OCI-LY7 (cell line): ENCODE measurements at regions not wholly inside any gene's neighbourhood (a gene's known extent, or its start where the extent isn't known, plus 50 kb on each side); places are given as distances from the start of the nearest gene placed in this dataset.

ENCODE experiments used
- BruUV-seq: library from RNA; stranded (reverse); fragments of 400-500 nt; replicated peaks from 2 replicates; lab custom pipeline; 2021; lab: Mats Ljungman, UMichigan
- CTCF ChIA-PET: fragments of 300-600 bp; sonication (Branson Sonifier 250); formaldehyde crosslinking; loops from one replicate; lab custom pipeline; 2022; ENCODE audit warnings: antibody characterized with exemption; ENCODE audit not compliant: unreplicated experiment; lab: Charles Lee
- POLR2A ChIA-PET: fragments of 300-600 bp; sonication (Branson Sonifier 250); formaldehyde crosslinking; loops from one replicate; lab custom pipeline; 2022; ENCODE audit warnings: antibody characterized with exemption; lab: Charles Lee
- DNase-seq: peaks from one replicate; pipeline ENCODE4 v3.0.0-alpha.2; 2015; ENCODE audit warnings: low spot score
- H2AFZ ChIP-seq: fragments of 200-600 bp; sonication (generic), shearing (Covaris generic); 2 replicates; pipeline ENCODE4 v1.6.1; 2014; ENCODE audit warnings: mild to moderate bottlenecking, antibody characterized with exemption, low read length, moderate library complexity
- H3K27ac ChIP-seq: fragments of 200-600 bp; sonication (generic); 2 replicates; pipeline ENCODE4 v1.5.1; 2014; ENCODE audit warnings: mixed run types, low read depth, mild to moderate bottlenecking, moderate library complexity, low read length, inconsistent platforms; ENCODE audit not compliant: poor library complexity, severe bottlenecking
- H3K36me3 ChIP-seq: fragments of 200-600 bp; sonication (generic); 2 replicates; pipeline ENCODE4 v1.6.1; 2014; ENCODE audit warnings: mild to moderate bottlenecking, antibody characterized with exemption, low read length, moderate library complexity, mixed read lengths; ENCODE audit not compliant: insufficient read depth
- H3K4me1 ChIP-seq: fragments of 200-600 bp; sonication (generic); 2 replicates; pipeline ENCODE4 v1.5.1; 2014; ENCODE audit warnings: mild to moderate bottlenecking, low read length; ENCODE audit not compliant: insufficient read depth, poor library complexity, severe bottlenecking
- H3K4me2 ChIP-seq: fragments of 200-600 bp; sonication (generic); 2 replicates; pipeline ENCODE4 v1.6.1; 2014; ENCODE audit warnings: mild to moderate bottlenecking, low read length
- H3K4me3 ChIP-seq: fragments of 200-600 bp; sonication (generic); 2 replicates; pipeline ENCODE4 v1.5.1; 2014; ENCODE audit warnings: mild to moderate bottlenecking, low read depth, low read length; ENCODE audit not compliant: poor library complexity, severe bottlenecking
- H3K79me2 ChIP-seq: fragments of 200-600 bp; sonication (generic); 2 replicates; pipeline ENCODE4 v1.6.1; 2016; ENCODE audit warnings: low read depth, mild to moderate bottlenecking, low read length, moderate library complexity, mixed read lengths; ENCODE audit not compliant: insufficient read depth
- H3K9me2 ChIP-seq: fragments of 200-600 bp; sonication (generic); 2 replicates; pipeline ENCODE4 v1.6.1; 2016; ENCODE audit warnings: mild to moderate bottlenecking, low read length, mixed read lengths; ENCODE audit not compliant: insufficient read depth
- H3K9me3 ChIP-seq: fragments of 200-600 bp; sonication (generic); 2 replicates; pipeline ENCODE4 v1.6.1; 2014; ENCODE audit warnings: mild to moderate bottlenecking, mixed run types, low read length, mixed read lengths
- H4K20me1 ChIP-seq: fragments of 200-600 bp; sonication (generic); 2 replicates; pipeline ENCODE4 v1.6.1; 2014; ENCODE audit warnings: mild to moderate bottlenecking, antibody characterized with exemption, low read length, moderate library complexity, mixed read lengths; ENCODE audit not compliant: insufficient read depth
- CTCF ChIP-seq: fragments of 200-600 bp; sonication (generic); conservative IDR thresholded peaks from 2 replicates; pipeline ENCODE4 v1.5.1; 2014; ENCODE audit warnings: mild to moderate bottlenecking, antibody characterized with exemption, low read length, moderate library complexity, mixed read lengths
- EZH2phosphoT487 ChIP-seq: fragments of 200-600 bp; sonication (generic); IDR thresholded peaks from 2 replicates; pipeline ENCODE4 v1.6.1; 2018; ENCODE audit warnings: low read depth, borderline replicate concordance, mild to moderate bottlenecking, mixed run types, antibody characterized with exemption, low read length, moderate library complexity, mixed read lengths
- intact Hi-C: fragments of 100-400 bp; cut with micrococcal nuclease; formaldehyde crosslinking; loops from one replicate; pipeline ENCODE4 v1.10.0; 2022; ENCODE audit not compliant: unreplicated experiment

- Histone ChIP-seq H3K27ac (no peak overlapping the region), H3K9me3 (no peaks in the 10 kb centered on the region), H2AFZ (no peak overlapping the region), H3K79me2 (no peaks in the 10 kb centered on the region), H3K4me2 (no peak overlapping the region), H3K4me1 (no peaks in the 10 kb centered on the region), H3K9me2 (no peaks in the 10 kb centered on the region), H3K4me3 (no peak overlapping the region), H3K36me3 (no peaks in the 10 kb centered on the region), H4K20me1 (no peaks in the 10 kb centered on the region)
- TF ChIP-seq CTCF, result no peak
- no peak for TF ChIP-seq EZH2phosphoT487
- DNase-seq, result no peak
- intact Hi-C loops, result no loop called here
- ChIA-PET CTCF (no interaction called here), POLR2A (no interaction called here)
- no TSS peak for BruUV-seq
These were observed 200.9 kb upstream of the MID1 start for GRCh38 chrX:10821293-10821692.

- no peak for TF ChIP-seq CTCF
- no peak for TF ChIP-seq EZH2phosphoT487
- no peak overlapping the region for H3K27ac ChIP-seq
- H3K36me3 ChIP-seq, result no peaks in the 10 kb centered on the region
- no peak overlapping the region for H3K4me2 ChIP-seq
- BruUV-seq, result no TSS peak
- H3K4me1 ChIP-seq, result no peaks in the 10 kb centered on the region
- H3K9me3 ChIP-seq, result no peaks in the 10 kb centered on the region
- H3K9me2 ChIP-seq, result no peaks in the 10 kb centered on the region
- ChIA-PET CTCF (no interaction called here), POLR2A (no interaction called here)
- no peaks in the 10 kb centered on the region for H3K79me2 ChIP-seq
- DNase-seq, result no peak
- intact Hi-C loops, result no loop called here
- no peaks in the 10 kb centered on the region for H4K20me1 ChIP-seq
- no peak overlapping the region for H2AFZ ChIP-seq
- no peak overlapping the region for H3K4me3 ChIP-seq
These were observed 207.7 kb upstream of the MID1 start for GRCh38 chrX:10828036-10828435.

GRCh38 chrX:10828640-10829039 is 208.3 kb upstream of the MID1 start:
- Histone ChIP-seq H3K4me3 (no peak overlapping the region), H3K36me3 (no peaks in the 10 kb centered on the region), H3K79me2 (no peaks in the 10 kb centered on the region), H2AFZ (no peak overlapping the region), H3K4me1 (no peaks in the 10 kb centered on the region), H3K27ac (no peak overlapping the region), H3K9me3 (no peaks in the 10 kb centered on the region), H3K4me2 (no peak overlapping the region), H3K9me2 (no peaks in the 10 kb centered on the region), H4K20me1 (no peaks in the 10 kb centered on the region)
- ChIA-PET POLR2A (no interaction called here), CTCF (no interaction called here)
- DNase-seq, result no peak
- intact Hi-C loops, result no loop called here
- BruUV-seq, result no TSS peak
- TF ChIP-seq EZH2phosphoT487 (no peak), CTCF (no peak)
